ENCODE measurements at regions not wholly inside any gene's neighbourhood (a gene's known extent, or its start where the extent isn't known, plus 50 kb on each side); places are given as distances from the start of the nearest gene placed in this dataset.
"Not testable (repeated sequence)": the region's sequence is repeated elsewhere in the genome, so short reads cannot be mapped to it uniquely, and the experiment has no call there.

DNA sequence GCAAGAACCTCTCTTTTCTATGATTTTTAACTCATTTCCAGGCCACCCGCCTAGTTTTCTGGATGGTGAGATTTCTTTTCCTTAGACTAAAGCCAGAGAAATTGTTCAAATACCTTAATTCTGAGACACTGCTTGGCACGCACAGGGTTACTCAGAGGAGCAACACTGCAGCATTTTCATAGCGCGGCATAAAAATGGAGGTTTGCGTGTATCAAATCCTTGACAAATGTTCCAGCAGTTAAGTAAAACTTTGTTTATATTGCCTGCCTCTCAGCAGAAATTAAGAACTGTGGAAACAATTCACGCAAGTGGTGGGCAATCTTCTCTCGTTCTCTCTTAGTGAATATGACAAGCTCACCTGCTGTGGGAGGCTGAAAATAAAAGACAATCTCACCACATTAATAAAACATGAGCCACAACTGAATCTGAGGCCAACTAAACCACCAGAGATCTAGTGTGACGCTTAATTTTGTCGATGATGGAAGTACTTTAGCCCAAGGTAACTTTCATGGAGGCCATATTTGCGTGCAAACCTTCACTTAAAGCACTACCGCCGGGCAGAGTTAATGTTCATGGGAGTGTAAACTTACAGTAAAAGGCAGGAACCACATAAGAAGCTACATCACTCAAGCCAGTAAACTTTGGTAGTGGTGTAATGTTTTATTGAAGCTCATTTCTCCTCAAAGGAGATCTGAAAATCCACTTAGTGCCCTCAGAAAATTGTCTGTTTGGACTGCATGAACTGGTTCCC is 894.8 kb upstream of the EPHA5 start:
- peak; percentile 91 for ATAC-seq

DNA sequence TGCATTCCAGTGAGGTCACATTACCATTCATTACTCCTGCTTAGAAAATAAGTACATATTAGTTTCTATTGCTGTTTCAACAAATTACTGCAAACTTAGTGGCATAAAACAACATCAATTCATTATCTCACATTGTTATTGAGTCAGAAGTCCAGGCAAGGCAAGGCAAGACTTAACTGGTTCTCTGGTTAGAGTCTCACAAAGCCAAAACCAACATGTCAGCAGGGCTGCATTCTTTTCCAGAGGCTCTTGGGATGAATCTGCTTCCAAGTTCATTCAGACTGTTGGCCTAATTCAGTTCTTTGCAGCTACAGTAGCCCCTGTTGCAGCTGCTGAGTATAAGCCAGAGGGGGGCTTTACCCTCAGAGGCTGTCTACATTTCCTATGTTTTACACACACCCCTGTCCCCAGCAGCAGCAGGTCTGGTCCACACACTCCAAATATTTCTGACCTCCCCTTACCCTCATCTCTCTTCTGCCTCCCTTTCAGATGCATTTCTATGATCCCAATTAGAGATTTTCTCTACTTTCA is 892.1 kb upstream of the EPHA5 start:
- ATAC-seq, result no peak
- TF ChIP-seq ZFP3 (CRISPR knock-in tag; IDR thresholded peaks at IDR 0.05) (no peak), ISL1 (CRISPR knock-in tag; IDR thresholded peaks at IDR 0.05) (no peak)
- TF ChIP-seq, protein P1, sequence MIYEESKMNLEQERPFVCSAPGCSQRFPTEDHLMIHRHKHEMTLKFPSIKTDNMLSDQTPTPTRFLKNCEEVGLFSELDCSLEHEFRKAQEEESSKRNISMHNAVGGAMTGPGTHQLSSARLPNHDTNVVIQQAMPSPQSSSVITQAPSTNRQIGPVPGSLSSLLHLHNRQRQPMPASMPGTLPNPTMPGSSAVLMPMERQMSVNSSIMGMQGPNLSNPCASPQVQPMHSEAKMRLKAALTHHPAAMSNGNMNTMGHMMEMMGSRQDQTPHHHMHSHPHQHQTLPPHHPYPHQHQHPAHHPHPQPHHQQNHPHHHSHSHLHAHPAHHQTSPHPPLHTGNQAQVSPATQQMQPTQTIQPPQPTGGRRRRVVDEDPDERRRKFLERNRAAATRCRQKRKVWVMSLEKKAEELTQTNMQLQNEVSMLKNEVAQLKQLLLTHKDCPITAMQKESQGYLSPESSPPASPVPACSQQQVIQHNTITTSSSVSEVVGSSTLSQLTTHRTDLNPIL (CRISPR knock-in tag; IDR thresholded peaks at IDR 0.05; ENCODE audit: low read depth), result no peak
- TF ChIP-seq, protein P2, sequence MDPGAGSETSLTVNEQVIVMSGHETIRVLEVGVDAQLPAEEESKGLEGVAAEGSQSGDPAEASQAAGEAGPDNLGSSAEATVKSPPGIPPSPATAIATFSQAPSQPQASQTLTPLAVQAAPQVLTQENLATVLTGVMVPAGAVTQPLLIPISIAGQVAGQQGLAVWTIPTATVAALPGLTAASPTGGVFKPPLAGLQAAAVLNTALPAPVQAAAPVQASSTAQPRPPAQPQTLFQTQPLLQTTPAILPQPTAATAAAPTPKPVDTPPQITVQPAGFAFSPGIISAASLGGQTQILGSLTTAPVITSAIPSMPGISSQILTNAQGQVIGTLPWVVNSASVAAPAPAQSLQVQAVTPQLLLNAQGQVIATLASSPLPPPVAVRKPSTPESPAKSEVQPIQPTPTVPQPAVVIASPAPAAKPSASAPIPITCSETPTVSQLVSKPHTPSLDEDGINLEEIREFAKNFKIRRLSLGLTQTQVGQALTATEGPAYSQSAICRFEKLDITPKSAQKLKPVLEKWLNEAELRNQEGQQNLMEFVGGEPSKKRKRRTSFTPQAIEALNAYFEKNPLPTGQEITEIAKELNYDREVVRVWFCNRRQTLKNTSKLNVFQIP (CRISPR knock-in tag; IDR thresholded peaks at IDR 0.05; ENCODE audit: borderline replicate concordance, low read depth), result no peak

More for the DNA sequence above, 894.8 kb upstream of the EPHA5 start:
- no peak for TF ChIP-seq ISL1 (CRISPR knock-in tag; IDR thresholded peaks at IDR 0.05)

DNA sequence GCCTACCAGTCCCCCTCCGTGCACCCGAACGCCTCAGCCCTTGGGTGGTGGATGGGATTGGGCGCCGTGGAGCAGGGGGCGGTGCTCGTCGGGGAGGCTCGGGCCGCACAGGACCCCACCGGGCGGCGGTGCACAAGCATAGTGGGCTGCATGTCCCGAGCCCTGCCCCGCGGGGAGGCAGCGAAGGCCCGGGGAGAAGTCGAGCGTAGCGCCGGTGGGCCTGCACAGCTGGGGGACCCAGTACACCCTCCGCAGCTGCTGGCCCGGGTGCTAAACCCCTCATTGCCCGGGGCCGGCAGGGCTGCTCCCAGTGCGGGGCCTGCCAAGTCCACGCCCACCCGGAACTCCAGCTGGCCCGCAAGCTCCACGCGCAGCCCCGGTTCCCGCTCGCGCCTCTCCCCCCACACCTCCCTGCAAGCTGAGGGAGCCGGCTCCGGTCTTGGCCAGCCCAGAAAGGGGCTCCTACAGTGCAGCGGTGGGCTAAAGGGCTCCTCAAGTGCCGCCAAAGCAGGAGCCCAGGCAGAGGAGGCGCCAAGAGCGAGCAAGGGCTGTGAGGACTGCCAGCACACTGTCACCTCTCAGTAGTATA is 891.3 kb upstream of the EPHA5 start:
- ATAC-seq, result not testable (repeated sequence)

DNA sequence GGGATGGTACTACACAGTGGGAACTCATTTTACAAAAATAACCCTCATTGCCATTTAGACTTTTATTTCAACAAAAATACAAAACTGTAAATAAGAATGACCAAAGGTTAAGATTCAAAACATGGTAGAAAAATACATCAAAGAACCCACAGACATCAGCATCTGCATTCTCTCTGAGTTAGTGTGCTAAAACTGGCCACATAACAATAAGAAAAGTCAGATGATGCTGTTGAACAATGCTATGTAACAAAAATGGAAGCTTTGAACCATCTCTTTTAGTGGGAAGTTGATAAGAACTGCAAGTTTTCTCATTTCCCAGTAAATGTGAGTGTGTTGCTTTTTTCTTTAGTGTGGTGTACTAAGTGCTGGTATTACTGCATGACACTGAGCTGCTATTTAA is 888.4 kb upstream of the EPHA5 start:
- ATAC-seq, result no peak
- no peak for TF ChIP-seq BACH2 (CRISPR knock-in tag; IDR thresholded peaks at IDR 0.05; ENCODE audit: borderline replicate concordance)
- no peak for TF ChIP-seq ZNF565 (CRISPR knock-in tag; conservative IDR thresholded peaks at IDR 0.05; ENCODE audit: low read depth)
- TF ChIP-seq ZNF70 (CRISPR knock-in tag; IDR thresholded peaks at IDR 0.05), result no peak
- TF ChIP-seq, protein P3, sequence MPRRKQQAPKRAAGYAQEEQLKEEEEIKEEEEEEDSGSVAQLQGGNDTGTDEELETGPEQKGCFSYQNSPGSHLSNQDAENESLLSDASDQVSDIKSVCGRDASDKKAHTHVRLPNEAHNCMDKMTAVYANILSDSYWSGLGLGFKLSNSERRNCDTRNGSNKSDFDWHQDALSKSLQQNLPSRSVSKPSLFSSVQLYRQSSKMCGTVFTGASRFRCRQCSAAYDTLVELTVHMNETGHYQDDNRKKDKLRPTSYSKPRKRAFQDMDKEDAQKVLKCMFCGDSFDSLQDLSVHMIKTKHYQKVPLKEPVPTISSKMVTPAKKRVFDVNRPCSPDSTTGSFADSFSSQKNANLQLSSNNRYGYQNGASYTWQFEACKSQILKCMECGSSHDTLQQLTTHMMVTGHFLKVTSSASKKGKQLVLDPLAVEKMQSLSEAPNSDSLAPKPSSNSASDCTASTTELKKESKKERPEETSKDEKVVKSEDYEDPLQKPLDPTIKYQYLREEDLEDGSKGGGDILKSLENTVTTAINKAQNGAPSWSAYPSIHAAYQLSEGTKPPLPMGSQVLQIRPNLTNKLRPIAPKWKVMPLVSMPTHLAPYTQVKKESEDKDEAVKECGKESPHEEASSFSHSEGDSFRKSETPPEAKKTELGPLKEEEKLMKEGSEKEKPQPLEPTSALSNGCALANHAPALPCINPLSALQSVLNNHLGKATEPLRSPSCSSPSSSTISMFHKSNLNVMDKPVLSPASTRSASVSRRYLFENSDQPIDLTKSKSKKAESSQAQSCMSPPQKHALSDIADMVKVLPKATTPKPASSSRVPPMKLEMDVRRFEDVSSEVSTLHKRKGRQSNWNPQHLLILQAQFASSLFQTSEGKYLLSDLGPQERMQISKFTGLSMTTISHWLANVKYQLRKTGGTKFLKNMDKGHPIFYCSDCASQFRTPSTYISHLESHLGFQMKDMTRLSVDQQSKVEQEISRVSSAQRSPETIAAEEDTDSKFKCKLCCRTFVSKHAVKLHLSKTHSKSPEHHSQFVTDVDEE (CRISPR knock-in tag; IDR thresholded peaks at IDR 0.05), result no peak
- TF ChIP-seq SNAI2 (CRISPR knock-in tag; IDR thresholded peaks at IDR 0.05), result no peak
- TF ChIP-seq ZFP30 (CRISPR knock-in tag; IDR thresholded peaks at IDR 0.05), result no peak
- TF ChIP-seq PPARA (CRISPR knock-in tag; IDR thresholded peaks at IDR 0.05; ENCODE audit: borderline replicate concordance), result no peak
- TF ChIP-seq ZFP3 (CRISPR knock-in tag; IDR thresholded peaks at IDR 0.05), result no peak
- TF ChIP-seq OSR1 (CRISPR knock-in tag; IDR thresholded peaks at IDR 0.05), result no peak
- no peak for TF ChIP-seq CSDC2 (CRISPR knock-in tag; IDR thresholded peaks at IDR 0.05)
- TF ChIP-seq, protein P1 (CRISPR knock-in tag; IDR thresholded peaks at IDR 0.05; ENCODE audit: low read depth), result no peak

DNA sequence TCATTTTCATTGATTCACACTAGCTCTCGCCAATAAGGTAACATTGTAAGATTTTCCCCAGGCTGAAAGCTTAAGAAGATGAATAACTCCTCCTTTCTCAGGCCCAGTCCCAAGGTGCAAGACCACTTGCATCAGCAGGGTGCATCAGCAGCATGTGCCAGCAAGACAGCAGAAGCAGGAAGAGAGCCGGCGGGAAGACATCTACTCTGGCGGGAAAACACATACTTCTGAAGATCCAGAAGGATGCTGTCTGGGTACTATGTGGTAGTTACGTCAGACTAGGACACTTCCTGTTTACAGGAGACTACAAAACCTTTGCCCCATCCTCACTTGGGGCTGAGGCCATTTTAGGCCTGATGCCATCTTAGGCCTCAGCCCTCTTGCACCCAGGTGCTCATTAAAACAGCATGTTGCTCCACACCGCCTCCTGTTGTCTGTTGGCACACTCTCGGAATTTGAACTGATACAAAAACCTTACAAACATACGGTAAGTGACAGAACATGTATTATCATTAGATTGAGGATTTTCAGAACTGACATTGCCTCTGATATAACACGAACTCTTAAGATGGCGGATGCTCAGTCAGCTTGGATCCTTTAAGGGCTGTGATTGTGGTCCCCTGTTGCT is 886.5 kb upstream of the EPHA5 start:
- ATAC-seq, result no peak
- TF ChIP-seq CSDC2 (CRISPR knock-in tag; IDR thresholded peaks at IDR 0.05), result no peak
- no peak for TF ChIP-seq TCF4 (CRISPR knock-in tag; IDR thresholded peaks at IDR 0.05; ENCODE audit: borderline replicate concordance)
- TF ChIP-seq, protein P1 (CRISPR knock-in tag; IDR thresholded peaks at IDR 0.05; ENCODE audit: low read depth), result no peak
- no peak for TF ChIP-seq RARB (CRISPR knock-in tag; IDR thresholded peaks at IDR 0.05)
- no peak for TF ChIP-seq GLIS3 (CRISPR knock-in tag; IDR thresholded peaks at IDR 0.05)
- TF ChIP-seq SNAI2 (CRISPR knock-in tag; IDR thresholded peaks at IDR 0.05), result no peak
- TF ChIP-seq ZFP30 (CRISPR knock-in tag; IDR thresholded peaks at IDR 0.05), result no peak
- TF ChIP-seq ARNTL (CRISPR knock-in tag; IDR thresholded peaks at IDR 0.05; ENCODE audit: borderline replicate concordance, low read depth), result no peak
- no peak for TF ChIP-seq BACH2 (CRISPR knock-in tag; IDR thresholded peaks at IDR 0.05; ENCODE audit: borderline replicate concordance)
- no peak for TF ChIP-seq ZNF70 (CRISPR knock-in tag; IDR thresholded peaks at IDR 0.05)
- no peak for TF ChIP-seq ZNF565 (CRISPR knock-in tag; conservative IDR thresholded peaks at IDR 0.05; ENCODE audit: low read depth)
- TF ChIP-seq, protein P4, sequence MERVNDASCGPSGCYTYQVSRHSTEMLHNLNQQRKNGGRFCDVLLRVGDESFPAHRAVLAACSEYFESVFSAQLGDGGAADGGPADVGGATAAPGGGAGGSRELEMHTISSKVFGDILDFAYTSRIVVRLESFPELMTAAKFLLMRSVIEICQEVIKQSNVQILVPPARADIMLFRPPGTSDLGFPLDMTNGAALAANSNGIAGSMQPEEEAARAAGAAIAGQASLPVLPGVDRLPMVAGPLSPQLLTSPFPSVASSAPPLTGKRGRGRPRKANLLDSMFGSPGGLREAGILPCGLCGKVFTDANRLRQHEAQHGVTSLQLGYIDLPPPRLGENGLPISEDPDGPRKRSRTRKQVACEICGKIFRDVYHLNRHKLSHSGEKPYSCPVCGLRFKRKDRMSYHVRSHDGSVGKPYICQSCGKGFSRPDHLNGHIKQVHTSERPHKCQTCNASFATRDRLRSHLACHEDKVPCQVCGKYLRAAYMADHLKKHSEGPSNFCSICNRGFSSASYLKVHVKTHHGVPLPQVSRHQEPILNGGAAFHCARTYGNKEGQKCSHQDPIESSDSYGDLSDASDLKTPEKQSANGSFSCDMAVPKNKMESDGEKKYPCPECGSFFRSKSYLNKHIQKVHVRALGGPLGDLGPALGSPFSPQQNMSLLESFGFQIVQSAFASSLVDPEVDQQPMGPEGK (CRISPR knock-in tag; IDR thresholded peaks at IDR 0.05; ENCODE audit: borderline replicate concordance), result no peak
- no peak for TF ChIP-seq PPARA (CRISPR knock-in tag; IDR thresholded peaks at IDR 0.05; ENCODE audit: borderline replicate concordance)
- TF ChIP-seq, protein P2 (CRISPR knock-in tag; IDR thresholded peaks at IDR 0.05; ENCODE audit: borderline replicate concordance, low read depth), result no peak
